Loucy (cell line): ENCODE measurements at regions not wholly inside any gene's neighbourhood (a gene's known extent, or its start where the extent isn't known, plus 50 kb on each side); places are given as distances from the start of the nearest gene placed in this dataset.
"Not testable (repeated sequence)": the region's sequence is repeated elsewhere in the genome, so short reads cannot be mapped to it uniquely, and the experiment has no call there.

Source experiments
- H2AFZ ChIP-seq: fragments of 200-600 bp; sonication (generic); 2 replicates; pipeline ENCODE4 v1.6.0; 2016; ENCODE audit warnings: antibody characterized with exemption, mild to moderate bottlenecking, low read length, moderate library complexity
- H3F3A ChIP-seq: fragments of 200-600 bp; 2 replicates; pipeline ENCODE4 v1.6.0; 2016; ENCODE audit warnings: antibody characterized with exemption, low read depth, mild to moderate bottlenecking
- H3K27me3 ChIP-seq: fragments of 200-600 bp; sonication (generic); 2 replicates; pipeline ENCODE4 v1.6.1; 2014; ENCODE audit warnings: low read length, mild to moderate bottlenecking; ENCODE audit not compliant: insufficient read depth, poor library complexity, severe bottlenecking
- H3K36me3 ChIP-seq: fragments of 200-600 bp; sonication (generic); 2 replicates; pipeline ENCODE4 v1.6.1; 2016; ENCODE audit warnings: low read length; ENCODE audit not compliant: insufficient read depth
- H3K4me1 ChIP-seq: fragments of 200-600 bp; sonication (generic); 2 replicates; pipeline ENCODE4 v1.5.1; 2014; ENCODE audit warnings: low read length, mild to moderate bottlenecking; ENCODE audit not compliant: insufficient read depth, poor library complexity, severe bottlenecking
- H3K4me2 ChIP-seq: fragments of 200-600 bp; sonication (generic); 2 replicates; pipeline ENCODE4 v1.6.0; 2014; ENCODE audit warnings: antibody characterized with exemption, low read length, low read depth, mild to moderate bottlenecking; ENCODE audit not compliant: poor library complexity, severe bottlenecking
- H3K4me3 ChIP-seq: fragments of 200-600 bp; sonication (generic); 2 replicates; pipeline ENCODE4 v1.5.1; 2014; ENCODE audit warnings: low read length, mild to moderate bottlenecking, mixed read lengths; ENCODE audit not compliant: poor library complexity, severe bottlenecking
- H3K79me2 ChIP-seq: fragments of 200-600 bp; sonication (generic); 2 replicates; pipeline ENCODE4 v1.6.1; 2014; ENCODE audit warnings: low read length; ENCODE audit not compliant: insufficient read depth
- H3K9ac ChIP-seq: fragments of 200-600 bp; sonication (generic); 2 replicates; pipeline ENCODE4 v1.6.0; 2014; ENCODE audit warnings: mild to moderate bottlenecking, low read depth, low read length, moderate library complexity; ENCODE audit not compliant: poor library complexity, severe bottlenecking
- H3K9me2 ChIP-seq: fragments of 200-600 bp; sonication (generic); replicated peaks from 2 replicates; pipeline ENCODE4 v1.6.1; 2016; ENCODE audit warnings: low read depth, low read length, mixed read lengths
- H3K9me3 ChIP-seq: fragments of 200-600 bp; sonication (generic); 2 replicates; pipeline ENCODE4 v1.6.1; 2014; ENCODE audit warnings: mild to moderate bottlenecking, antibody characterized with exemption, low read length, low read depth; ENCODE audit not compliant: insufficient read depth
- H4K20me1 ChIP-seq: fragments of 200-600 bp; sonication (generic); 2 replicates; pipeline ENCODE4 v1.6.0; 2014; ENCODE audit warnings: antibody characterized with exemption, low read length, mild to moderate bottlenecking; ENCODE audit not compliant: insufficient read depth, poor library complexity, severe bottlenecking

DNA sequence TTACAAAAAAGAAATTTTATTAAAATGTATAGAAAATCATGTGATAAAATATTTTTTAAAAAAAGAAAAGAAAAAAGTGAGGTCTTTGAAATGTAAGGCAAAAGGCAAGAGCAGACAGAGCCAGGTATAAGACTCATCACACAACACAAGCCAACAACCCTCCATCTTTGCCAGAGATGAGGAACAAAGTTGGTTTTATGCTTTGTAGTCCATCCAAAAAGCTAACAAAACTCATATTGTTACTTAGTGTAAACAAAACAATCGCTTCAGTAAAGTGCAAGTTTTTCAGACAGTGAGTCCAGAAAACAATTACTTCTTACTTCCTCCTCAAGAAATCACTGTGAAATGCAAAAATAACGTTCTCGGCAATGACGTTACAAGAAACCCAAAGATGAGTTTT, 233.9 kb upstream of the FRG1 start:
- H3K36me3 ChIP-seq, H3K79me2 ChIP-seq, H3K27me3 ChIP-seq, H3K9me3 ChIP-seq, H3K4me3 ChIP-seq, H2AFZ ChIP-seq, H3K9me2 ChIP-seq, H3K4me2 ChIP-seq, H3K9ac ChIP-seq, H3F3A ChIP-seq, H3K4me1 ChIP-seq, H4K20me1 ChIP-seq: not testable (repeated sequence)

DNA sequence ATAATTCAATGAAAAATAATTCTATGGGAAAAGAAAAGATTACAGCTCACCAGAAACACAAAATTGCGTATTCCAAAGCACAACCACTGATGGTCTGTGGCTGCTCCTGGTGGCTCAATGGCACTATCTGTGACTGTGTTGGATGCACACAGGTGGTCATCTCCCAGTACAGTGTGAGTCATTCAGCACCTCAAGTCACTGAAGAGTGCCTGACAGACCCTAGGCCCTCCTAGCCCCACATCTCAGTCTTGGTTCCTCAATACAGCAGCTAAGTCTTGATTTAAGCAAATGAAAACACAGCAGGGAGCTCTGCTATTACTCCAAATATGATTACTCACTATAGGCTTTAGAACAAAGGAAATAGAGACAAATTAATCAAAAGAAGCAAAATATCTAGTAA, 233.4 kb upstream of the FRG1 start:
- not testable (repeated sequence) for H3F3A ChIP-seq, H3K36me3 ChIP-seq

DNA sequence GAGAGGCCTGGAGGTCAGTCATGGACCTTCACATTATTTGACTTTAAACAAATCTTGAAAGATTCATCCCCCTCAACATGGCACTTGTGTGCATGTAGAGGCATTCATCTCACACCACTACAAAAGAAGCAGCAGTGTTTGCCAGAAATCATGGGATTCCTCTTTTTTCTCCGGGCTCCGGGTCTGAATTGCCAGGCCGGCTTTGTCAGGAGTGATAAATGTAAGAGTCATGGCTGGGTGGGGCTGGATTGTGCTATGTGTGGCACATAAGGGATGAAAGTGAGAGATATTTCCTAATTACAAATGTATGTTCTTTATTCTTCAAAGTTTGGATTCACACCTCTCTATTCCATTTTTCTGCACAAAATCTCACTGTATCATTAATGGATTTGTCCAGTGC, 228.7 kb upstream of the FRG1 start:
- not testable (repeated sequence) for H4K20me1 ChIP-seq, H3K9me2 ChIP-seq, H2AFZ ChIP-seq, H3K4me2 ChIP-seq, H3K36me3 ChIP-seq, H3K79me2 ChIP-seq, H3F3A ChIP-seq, H3K4me1 ChIP-seq, H3K4me3 ChIP-seq, H3K27me3 ChIP-seq, H3K9ac ChIP-seq, H3K9me3 ChIP-seq

More for the DNA sequence above, 233.4 kb upstream of the FRG1 start:
- not testable (repeated sequence) for H3K9me3 ChIP-seq, H4K20me1 ChIP-seq, H3K79me2 ChIP-seq, H3K27me3 ChIP-seq, H2AFZ ChIP-seq, H3K9ac ChIP-seq, H3K4me3 ChIP-seq, H3K4me2 ChIP-seq, H3K4me1 ChIP-seq, H3K9me2 ChIP-seq

DNA sequence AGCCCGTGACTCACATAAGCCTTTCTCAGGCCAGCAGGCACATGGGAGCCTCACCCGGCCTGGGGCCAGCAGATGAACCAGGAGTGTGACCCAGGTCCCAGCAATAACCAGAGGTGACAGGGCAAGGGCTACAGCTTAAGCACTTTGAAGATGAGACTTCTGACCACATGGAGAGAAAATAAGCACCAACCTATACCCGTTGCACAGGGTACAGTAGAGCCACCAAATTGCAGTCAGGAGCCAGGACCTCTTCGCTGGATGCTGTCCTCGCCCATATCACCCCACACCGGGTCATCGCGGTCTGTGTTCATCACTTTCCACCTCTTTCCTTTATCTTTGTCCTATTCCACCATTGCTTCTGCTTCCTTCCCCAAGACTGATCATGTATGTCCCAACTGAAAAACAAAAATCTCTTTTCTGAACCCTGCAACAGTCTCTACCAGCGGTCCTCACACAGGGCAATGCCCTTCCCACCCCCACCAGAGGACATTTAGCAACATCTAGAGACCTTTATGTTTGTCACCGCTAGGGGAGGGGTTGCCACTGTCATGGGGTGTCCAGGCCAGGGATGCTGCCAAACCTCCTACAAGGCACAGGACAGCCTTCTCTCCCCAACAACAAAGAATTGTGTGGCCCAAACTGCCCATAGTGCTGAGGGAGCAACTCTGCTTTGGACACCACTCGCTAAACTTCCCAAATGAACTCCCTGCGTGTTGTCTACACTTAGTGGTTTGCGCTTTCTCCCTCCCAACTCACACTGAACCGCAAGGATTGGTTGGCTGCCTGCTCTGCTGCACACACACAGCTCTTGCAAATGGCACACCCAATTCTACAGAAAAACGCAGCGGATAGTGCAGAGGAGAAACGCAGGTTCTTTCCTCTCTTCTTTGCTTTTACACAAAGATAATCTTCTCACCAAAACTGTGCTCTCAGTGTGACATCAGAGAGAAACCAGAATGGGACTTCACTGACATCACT, 219.4 kb upstream of the FRG1 start:
- not testable (repeated sequence) for H3K79me2 ChIP-seq, H3K9me2 ChIP-seq, H3K9me3 ChIP-seq, H3K27me3 ChIP-seq, H3K4me3 ChIP-seq, H3K9ac ChIP-seq, H3F3A ChIP-seq, H3K36me3 ChIP-seq, H3K4me1 ChIP-seq, H4K20me1 ChIP-seq, H3K4me2 ChIP-seq, H2AFZ ChIP-seq

DNA sequence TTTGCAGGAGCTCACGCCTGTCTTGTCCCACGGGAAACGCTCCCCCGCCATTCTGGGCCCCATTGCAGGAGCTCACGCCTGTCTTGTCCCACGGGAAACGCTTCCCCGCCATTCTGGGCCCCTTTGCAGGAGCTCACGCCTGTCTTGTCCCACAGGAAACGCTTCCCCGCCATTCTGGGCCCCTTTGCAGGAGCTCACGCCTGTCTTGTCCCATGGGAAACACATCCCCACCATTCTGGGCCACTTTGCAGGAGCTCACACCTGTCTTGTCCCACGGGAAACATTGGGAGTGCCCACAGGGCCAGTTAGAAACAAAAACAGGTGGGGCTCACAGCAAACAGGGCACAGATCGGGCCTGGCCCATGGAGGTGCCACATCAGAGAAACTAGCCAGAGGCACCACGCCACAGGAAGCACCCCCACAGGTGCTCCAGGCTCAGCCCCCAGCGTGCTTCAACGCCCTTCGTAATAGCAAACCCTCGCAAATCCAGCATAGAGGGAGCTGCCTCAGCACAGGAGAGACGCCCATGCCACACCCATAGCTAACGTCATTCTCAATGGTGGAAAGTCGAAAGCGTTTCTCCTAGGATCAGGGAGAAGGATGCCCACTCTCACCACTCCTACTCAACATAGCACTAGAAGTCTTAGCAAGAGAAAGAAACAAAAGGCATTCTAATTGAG, 218.2 kb upstream of the FRG1 start:
- not testable (repeated sequence) for H2AFZ ChIP-seq, H3K79me2 ChIP-seq, H3K9me2 ChIP-seq, H3K27me3 ChIP-seq, H3K4me3 ChIP-seq, H3K9me3 ChIP-seq, H4K20me1 ChIP-seq, H3K36me3 ChIP-seq, H3K4me1 ChIP-seq, H3K4me2 ChIP-seq, H3K9ac ChIP-seq, H3F3A ChIP-seq

DNA sequence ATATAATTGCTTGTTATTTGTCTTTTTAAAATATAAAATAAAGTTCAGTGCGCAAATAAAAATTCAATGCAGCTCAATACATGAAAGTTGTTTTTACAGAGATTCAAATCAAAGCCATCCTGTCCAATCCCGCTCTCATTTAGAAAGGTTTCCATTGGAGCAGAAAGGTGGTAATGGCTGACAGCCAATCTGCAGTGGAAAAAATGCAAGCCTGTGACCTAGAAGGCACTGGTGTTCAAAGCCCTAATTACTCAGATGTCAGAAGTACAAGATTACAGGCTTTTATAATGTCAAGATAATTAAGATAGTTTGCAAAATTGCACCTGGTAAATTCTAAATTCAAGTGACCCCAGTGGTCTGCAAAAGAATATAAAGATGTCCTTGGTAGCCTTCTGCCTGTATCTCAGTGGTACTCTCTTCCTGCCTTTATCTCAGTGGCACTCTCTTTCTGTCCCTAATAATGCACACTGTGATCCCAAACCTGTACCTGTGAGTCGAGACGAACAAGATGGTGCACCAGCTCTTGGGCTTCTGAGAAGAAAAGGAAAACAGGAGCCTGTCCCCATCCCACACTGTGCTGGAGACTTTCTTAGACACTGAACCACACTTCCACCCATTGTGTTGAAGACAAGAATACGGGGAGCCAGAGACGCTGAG, 212.6 kb upstream of the FRG1 start:
- not testable (repeated sequence) for H3K9ac ChIP-seq, H3F3A ChIP-seq, H3K4me2 ChIP-seq, H3K79me2 ChIP-seq, H3K4me1 ChIP-seq, H3K9me3 ChIP-seq, H4K20me1 ChIP-seq, H3K36me3 ChIP-seq, H2AFZ ChIP-seq, H3K27me3 ChIP-seq, H3K9me2 ChIP-seq, H3K4me3 ChIP-seq

DNA sequence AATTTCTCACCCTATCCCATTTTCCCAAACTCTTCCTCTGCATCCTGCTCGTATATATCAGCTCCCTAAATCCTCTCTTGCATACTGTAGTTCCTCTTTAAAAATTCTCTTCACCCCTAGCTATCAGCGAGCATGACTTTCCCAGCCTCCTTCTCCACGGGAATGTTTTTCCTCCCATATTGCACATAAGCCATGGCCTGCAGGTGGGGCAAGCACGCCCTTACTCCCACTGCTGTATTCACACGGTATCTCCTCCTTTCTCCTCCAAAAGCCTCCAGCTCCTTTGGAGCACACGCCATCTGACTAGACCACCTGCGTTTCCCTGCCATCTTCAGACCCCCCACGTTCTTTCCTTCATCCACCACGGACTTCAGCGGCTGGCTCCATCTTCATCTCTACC, 208.7 kb upstream of the FRG1 start:
- H3K9me2 ChIP-seq, H3K4me3 ChIP-seq, H3K27me3 ChIP-seq, H4K20me1 ChIP-seq, H3K4me2 ChIP-seq, H3K9ac ChIP-seq, H3K79me2 ChIP-seq, H3K36me3 ChIP-seq, H3K4me1 ChIP-seq, H3K9me3 ChIP-seq, H2AFZ ChIP-seq, H3F3A ChIP-seq: not testable (repeated sequence)
